Retinal pigment epithelial cell (primary cell): ENCODE measurements at regions not wholly inside any gene's neighbourhood (a gene's known extent, or its start where the extent isn't known, plus 50 kb on each side); places are given as distances from the start of the nearest gene placed in this dataset.
A peak's percentile ranks its signal among the peaks of the same experiment; 100 is the strongest.

Experiments
- DNase-seq: peaks from one replicate; pipeline ENCODE4 v3.0.0-alpha.2; 2010; ENCODE audit warnings: low read depth
- H3K4me3 ChIP-seq: 2 replicates; pipeline ENCODE4 v1.5.1; 2011; ENCODE audit warnings: mild to moderate bottlenecking, low read length, control low read depth, moderate library complexity
- TF ChIP-seq, protein P1 (sequence below): conservative IDR thresholded peaks from 2 replicates; pipeline ENCODE4 v1.5.1; 2011; ENCODE audit warnings: low read depth, low read length, control low read depth, inconsistent platforms

DNA sequence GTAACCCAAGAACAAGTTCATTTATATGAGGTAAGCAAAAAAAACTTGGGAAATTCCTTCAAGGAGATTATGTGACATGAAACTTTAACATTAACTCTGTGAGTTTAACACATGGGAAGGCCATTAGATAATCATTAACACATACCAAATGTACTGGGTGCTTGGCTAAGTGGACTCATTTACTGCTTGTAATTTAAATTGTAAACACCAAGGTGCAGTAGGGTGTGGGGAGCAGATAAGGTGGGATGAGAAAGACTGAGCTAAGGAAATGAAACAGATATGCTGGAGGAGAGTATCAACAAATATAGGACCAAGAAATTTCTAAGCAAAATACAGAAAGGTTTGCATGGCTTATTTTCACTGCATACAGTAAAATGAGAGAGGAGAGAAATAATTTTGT is 2384.8 kb upstream of the ACO1 start:
- no peak overlapping the region for H3K4me3 ChIP-seq
- no peak for DNase-seq
- TF ChIP-seq, protein P1, sequence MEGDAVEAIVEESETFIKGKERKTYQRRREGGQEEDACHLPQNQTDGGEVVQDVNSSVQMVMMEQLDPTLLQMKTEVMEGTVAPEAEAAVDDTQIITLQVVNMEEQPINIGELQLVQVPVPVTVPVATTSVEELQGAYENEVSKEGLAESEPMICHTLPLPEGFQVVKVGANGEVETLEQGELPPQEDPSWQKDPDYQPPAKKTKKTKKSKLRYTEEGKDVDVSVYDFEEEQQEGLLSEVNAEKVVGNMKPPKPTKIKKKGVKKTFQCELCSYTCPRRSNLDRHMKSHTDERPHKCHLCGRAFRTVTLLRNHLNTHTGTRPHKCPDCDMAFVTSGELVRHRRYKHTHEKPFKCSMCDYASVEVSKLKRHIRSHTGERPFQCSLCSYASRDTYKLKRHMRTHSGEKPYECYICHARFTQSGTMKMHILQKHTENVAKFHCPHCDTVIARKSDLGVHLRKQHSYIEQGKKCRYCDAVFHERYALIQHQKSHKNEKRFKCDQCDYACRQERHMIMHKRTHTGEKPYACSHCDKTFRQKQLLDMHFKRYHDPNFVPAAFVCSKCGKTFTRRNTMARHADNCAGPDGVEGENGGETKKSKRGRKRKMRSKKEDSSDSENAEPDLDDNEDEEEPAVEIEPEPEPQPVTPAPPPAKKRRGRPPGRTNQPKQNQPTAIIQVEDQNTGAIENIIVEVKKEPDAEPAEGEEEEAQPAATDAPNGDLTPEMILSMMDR = no peak

DNA sequence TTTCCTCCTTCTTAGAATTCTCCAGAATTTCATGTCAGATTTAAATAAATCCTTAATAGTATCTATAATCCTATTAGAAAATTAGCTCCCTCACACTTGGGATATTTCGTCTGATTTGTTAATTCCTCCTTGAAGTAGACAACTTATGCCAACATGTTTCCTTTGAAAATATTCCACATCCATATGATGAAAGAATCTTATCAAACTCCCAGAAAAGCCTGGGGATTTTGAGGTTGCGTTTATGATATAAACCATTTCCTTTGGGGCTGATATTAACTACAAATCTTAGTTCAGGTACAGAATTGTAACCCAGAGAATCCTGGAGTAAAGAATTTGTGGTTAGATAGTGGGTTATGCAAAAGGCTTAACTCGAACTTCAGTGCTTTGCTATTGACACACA is 2373.8 kb upstream of the ACO1 start:
- no peak overlapping the region for H3K4me3 ChIP-seq
- peak; percentile 28 for DNase-seq
- TF ChIP-seq, protein P1 = no peak

GRCh38 chr9:30012622-30013021 is 2371.8 kb upstream of the ACO1 start:
- H3K4me3 ChIP-seq = no peak overlapping the region
- TF ChIP-seq, protein P1 = no peak

GRCh38 chr9:30015073-30015472 is 2369.4 kb upstream of the ACO1 start:
- TF ChIP-seq, protein P1 = no peak
- DNase-seq = no peak
- H3K4me3 ChIP-seq = no peak overlapping the region

More at GRCh38 chr9:30012622-30013021, 2371.8 kb upstream of the ACO1 start:
- no peak for DNase-seq

GRCh38 chr9:30020161-30020560 is 2364.3 kb upstream of the ACO1 start:
- TF ChIP-seq, protein P1 = no peak
- DNase-seq = no peak
- H3K4me3 ChIP-seq = no peak overlapping the region

GRCh38 chr9:30035761-30036160 is 2348.7 kb upstream of the ACO1 start:
- DNase-seq = no peak
- TF ChIP-seq, protein P1 = no peak

DNA sequence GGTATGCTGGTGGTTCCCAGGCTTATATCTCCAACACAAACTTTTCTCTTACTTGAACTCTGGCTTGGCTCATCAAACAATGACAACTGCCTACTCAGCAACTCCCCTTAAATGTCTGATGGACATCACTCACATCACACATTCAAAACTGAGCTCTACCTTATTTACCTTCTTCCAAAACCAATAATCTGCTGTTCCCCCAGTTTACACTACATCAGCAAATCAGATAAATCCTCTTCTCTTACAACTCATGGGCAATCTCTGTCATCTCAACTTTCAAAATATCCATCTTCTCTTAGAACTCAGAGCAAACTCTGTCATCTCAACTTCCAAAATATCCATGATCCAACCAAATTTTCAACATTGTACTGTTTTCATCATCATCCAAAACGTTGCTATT is 2347.9 kb upstream of the ACO1 start:
- no peak for DNase-seq
- no peak overlapping the region for H3K4me3 ChIP-seq
- TF ChIP-seq, protein P1 = no peak

More at GRCh38 chr9:30035761-30036160, 2348.7 kb upstream of the ACO1 start:
- no peak overlapping the region for H3K4me3 ChIP-seq
